Stimulated activated CD4-positive, alpha-beta T cell treated with anti-CD3 and anti-CD28 coated beads, Interleukin-4, amount 100 ng/mL, for 24 hours (primary cell): ENCODE measurements at regions not wholly inside any gene's neighbourhood (a gene's known extent, or its start where the extent isn't known, plus 50 kb on each side); places are given as distances from the start of the nearest gene placed in this dataset.

ENCODE experiments used
- DNase-seq: peaks from one replicate; pipeline ENCODE4 v3.0.0-alpha.2; 2020

- no peak for DNase-seq
Observed at GRCh38 chr7:32336726-32337125, 153.5 kb downstream of the LSM5 start.

- no peak for DNase-seq
Observed at GRCh38 chr7:32335107-32335506, 155.1 kb downstream of the LSM5 start.

DNA sequence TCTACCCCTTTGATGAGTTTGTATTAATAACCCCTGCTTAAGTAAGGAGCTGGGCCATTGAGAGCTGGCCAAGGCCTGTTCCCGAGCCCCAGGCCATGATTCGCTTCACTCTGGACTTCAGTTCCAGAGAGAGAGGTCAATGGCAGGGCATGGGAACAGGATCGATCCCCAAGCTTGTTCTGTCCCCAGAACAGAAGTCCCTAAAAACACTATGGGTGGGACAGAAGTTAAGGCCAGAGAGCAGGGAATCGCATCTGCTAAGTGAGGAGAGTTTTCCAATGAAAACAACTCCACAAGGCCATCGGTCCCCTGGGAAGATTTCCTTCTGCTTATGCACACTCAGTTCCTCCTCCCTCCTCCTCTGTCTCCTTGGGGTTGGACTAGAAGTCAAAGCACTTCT lies 159.6 kb downstream of the LSM5 start:
- no peak for DNase-seq

GRCh38 chr7:32326078-32326477 lies 164.1 kb downstream of the LSM5 start:
- DNase-seq, result no peak

DNA sequence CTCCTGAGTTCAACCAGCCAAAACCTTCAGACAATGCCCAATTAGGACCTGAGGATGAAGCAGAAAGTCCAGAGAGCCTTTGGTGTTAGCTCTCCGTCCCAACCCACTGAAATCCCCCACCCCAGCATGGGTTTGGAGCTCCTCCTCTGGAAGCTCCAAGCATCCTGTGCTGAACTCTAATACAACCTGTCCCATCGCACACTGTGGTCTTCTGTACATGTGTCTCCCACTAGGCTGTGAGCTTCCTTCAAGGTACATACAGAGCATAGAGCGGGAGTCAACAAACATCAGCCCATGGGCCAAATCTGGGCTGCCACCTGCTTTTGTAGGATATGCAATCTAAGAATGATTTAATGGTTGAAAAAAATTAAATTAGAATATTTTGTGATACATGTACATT lies 166.5 kb downstream of the LSM5 start:
- no peak for DNase-seq

- no peak for DNase-seq
Observed at GRCh38 chr7:32319012-32319382, 171.2 kb downstream of the LSM5 start.

GRCh38 chr7:32318300-32319011 lies 171.7 kb downstream of the LSM5 start:
- DNase-seq, result no peak

- DNase-seq, result no peak
Observed at GRCh38 chr7:32316839-32317238, 173.3 kb downstream of the LSM5 start.

- DNase-seq, result no peak
Observed at GRCh38 chr7:32314761-32315160, 175.4 kb downstream of the LSM5 start.

- no peak for DNase-seq
Observed at GRCh38 chr7:32301427-32301826, 188.8 kb downstream of the LSM5 start.

- DNase-seq, result no peak
Observed at GRCh38 chr7:32299133-32299702, 191.0 kb downstream of the LSM5 start.

DNA sequence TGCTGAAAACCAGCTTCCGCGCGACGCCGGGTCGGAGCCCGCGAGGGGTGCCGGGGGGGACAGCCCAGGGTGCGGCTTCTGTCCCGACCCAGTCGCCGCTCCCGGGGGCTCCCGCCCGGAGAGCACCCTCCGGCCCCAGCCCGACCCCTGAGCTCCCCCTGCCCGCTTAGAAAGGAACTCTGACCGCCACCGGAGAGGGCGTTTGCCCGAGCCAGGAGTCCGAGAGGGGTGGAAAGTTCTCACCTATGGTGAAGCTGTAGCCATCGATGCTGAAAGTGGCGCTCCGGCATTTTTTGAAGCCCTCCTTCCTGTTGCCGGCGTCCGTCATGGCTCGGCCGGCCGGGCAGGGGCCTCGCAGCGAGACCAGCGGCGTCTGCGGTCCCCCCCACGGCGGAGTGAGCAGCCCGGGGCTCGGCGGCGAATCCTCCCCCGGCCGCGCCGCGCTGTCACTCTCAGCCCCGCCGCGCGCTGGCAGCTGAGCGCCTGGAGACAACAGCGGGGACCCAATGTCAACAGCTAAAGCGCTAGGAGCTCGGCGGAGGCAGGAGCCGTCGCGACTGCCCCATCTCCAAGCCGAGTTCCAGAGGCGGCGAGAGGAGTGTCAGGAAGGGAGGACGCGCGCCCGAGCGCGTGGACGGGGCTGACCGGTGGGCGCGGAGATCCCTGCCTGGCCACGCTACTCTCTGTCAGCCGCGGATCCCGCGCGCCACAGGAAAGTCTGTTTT lies 191.6 kb downstream of the LSM5 start:
- DNase-seq, result no peak

GRCh38 chr7:32293833-32294232 lies 196.3 kb downstream of the LSM5 start:
- DNase-seq, result no peak

DNA sequence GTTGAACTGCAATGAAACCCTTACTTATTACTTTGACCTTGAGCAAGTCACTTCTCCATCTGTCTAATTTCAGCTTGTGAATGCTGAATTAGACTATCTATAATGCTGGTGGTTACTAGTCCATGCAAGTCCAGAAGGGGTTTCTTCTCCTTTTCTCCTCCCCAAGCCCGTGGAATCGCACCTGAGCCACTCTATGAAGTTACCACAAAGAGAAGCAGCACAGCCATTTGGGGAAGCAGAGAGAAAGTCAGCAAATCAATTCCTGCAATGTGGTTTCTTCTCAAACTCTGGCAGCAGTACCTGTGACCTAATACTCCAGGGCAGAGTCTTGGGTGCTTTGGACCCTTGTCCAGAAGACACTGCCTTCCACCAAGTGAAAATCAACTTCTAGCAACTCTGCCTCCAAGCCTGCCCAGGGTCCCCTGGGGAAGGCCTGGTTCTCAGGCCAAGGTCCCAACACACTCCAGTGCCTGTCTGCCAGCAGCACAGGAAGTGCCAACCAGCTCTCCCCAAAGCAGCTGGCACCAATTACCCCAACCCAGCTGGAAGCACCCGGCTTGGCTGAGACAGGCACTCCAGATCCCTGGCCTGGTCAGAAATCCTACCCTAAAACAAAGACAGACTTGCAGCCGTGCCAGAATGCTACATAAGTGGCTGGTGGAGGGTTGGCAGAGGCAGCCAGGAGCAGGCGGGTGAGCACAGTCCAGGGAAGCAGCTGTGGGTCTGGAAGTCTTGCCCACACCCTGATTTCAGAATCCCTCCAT lies 200.3 kb downstream of the LSM5 start:
- no peak for DNase-seq

DNA sequence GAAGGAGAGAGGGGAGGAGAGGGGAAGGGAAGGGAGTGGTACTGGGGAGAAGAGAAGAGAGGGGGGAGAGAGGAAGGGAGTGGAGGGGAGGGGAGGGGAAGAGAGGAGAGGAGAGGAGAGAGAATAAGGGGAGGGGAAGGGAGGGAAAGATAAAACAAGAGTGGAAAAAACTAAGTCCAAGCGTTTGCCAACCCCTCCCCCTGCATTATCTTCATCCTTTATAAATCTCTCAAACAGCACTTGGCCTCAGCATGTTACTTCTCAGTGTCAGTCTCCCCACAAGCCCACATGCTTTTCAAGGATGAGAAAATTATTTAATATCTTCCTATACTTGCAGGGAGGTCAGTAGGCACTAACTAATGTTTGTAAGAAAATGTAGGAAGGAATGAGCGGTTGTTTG lies 204.5 kb downstream of the LSM5 start:
- no peak for DNase-seq

DNA sequence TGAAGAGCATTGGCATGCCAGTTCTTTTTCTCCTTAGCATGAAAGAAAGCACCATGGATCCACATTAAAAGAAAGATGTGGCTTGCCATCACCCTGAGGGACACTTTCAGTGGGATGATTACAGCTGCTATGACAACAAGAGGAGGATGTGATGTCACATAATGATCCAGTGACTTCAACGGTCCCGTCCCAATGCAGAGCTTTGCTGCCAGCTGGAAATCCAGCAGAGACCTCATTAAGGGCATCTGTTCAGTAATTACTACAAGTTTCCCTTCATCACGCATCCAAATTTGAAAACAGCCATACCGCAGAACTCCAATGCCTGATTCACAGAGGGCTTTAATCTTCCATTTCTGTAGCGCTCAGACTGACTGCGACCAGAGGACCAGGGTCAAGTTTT lies 206.6 kb downstream of the LSM5 start:
- DNase-seq, result no peak

DNA sequence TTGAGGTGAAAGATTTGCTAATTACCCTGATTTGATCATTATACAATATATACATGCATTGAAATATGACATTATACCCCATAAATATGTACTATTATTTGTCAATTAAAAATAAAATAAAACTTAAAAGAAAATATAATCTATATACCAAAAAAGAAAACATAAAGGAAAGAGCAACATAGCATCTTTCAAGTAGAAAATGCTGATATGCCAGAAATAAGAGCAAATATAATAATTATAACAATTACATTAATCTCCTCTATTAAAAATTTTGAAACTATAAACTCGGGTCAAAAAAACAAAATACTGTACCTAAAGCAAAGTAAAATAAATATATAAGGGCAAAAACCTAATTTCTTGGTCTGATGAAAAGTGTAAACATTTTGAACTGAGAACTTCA lies 209.3 kb upstream of the PDE1C start:
- no peak for DNase-seq

- DNase-seq, result no peak
Observed at GRCh38 chr7:32275216-32276009, 205.2 kb upstream of the PDE1C start.

DNA sequence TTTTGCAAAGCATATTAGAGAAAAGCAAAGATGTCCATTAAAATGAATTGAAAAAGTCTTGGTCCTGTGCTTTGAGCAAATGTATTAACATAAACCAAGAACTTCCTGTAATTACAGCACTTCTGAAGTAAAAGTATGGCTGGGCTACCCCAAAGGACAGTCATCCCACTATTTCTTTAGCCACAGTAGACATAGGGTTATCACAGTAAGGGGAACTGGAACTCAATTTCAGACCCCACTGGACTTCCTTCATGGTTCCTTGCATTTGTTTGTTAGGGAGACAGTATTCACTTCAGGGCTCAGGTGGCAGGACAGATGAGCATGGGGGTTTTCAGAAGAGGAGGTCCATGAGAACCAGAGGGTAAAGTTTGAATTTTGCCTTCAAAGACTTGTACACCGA lies 203.1 kb upstream of the PDE1C start:
- DNase-seq, result no peak

DNA sequence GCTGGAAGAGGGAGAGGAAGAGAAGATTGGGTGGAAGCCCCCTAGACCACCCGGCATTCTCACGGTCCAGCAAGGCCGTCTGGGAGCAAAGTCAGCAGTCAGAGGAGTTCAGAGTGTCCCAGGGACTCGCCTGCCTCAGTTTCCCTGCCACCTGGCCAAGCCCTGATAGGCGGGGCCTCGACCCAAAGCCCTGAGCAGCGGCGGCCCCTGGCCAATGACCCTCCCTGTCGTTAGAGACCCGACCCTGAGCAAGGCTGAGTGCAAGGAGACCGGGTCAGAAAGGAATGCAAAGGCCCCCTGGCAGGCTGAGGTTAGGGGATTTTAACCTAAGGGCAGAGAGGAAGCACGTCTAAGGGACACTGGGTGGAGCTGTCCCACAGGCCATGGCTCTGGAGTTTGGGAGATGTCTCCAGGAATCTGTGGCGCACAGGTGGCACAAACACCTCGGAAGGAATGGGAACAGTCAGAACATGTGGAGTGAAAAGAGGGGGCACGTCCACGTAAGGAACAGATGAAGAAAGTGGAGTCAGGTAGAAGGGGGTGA lies 196.8 kb upstream of the PDE1C start:
- DNase-seq, result no peak

DNA sequence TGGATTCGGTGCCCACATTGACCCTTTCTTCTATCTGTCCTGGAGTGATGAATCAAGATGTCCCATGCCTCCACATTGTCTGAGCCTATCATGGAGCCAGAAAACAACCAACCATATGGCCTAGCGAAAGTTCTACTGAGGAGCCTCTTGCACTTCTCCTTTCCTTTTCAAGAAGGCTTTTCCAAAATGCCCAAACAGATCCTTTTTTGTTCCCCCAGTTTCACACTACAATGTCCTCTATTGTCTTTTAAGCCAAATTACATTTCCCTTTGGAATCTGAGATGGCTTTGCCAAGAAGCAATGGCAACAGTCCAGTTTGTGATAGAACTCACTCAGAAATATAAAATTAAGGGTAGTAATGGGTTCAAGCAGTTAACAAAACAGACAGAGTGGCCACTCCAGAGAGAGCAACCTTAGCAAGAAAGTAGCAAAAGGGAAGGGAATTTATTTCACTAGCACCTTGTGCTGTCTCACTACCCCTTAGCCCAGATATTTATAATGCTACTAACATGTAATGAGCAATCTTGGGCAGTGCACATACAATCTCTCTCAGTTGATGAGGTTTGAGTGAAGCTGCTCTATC lies 194.6 kb upstream of the PDE1C start:
- no peak for DNase-seq

- no peak for DNase-seq
Observed at GRCh38 chr7:32263611-32264010, 193.4 kb upstream of the PDE1C start.
